Skeletal muscle cell (primary cell): ENCODE measurements at regions not wholly inside any gene's neighbourhood (a gene's known extent, or its start where the extent isn't known, plus 50 kb on each side); places are given as distances from the start of the nearest gene placed in this dataset.

Source experiments
- DNase-seq: peaks from one replicate; pipeline ENCODE4 v3.0.0-alpha.2; 2010; ENCODE audit warnings: low read depth
- H3K4me3 ChIP-seq: 2 replicates; pipeline ENCODE4 v1.5.1; 2011; ENCODE audit warnings: low read depth, mild to moderate bottlenecking, control low read depth, low read length, moderate library complexity

DNA sequence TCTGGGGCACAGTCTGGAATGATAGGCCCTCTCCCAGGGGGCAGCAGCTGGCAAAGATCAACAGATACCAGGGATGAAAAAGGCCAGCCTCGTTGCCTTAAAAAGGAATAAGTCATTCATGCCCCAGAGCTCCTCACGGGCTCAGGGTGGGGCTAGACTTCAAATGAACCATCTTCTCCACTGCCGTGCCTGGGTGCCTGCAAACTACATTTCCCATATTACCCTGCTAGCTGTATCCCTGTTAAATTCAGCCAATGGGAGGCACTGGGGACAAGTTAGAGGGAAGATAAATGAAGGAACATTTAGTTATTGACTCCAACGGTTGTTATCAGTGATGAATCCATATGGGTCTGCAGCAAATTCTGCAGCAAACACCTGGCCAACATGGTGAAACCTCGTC is 101.2 kb upstream of the CYYR1 start:
- no peak overlapping the region for H3K4me3 ChIP-seq
- no peak for DNase-seq

DNA sequence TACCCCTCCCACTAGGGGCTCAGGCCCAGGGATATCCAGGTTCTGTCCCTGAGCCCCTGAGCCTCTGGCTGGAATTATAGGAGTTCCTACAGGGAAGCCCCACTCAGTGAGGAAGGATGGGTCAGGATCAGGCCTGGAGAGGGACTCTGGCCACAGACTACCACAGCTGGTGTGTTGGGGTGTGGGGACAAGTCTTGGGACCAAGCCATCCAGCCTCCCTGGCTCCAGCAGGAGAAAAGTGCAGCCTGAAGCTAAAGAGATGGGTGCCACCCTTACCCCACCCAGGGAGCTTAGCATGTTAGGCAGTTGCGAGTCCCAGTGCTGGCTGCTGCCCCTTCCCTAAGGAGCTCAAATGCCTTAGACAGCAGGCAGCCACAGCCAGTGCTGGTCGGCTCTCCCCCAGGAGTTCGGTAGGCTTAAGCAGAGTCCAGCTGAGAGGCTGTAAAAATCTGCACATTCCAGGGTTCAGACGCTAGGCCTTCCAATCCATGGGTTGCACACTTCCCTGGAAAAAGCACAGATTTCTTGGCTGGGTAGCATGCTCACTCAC is 96.2 kb upstream of the CYYR1 start:
- DNase-seq: no peak
- no peak overlapping the region for H3K4me3 ChIP-seq

- no peak overlapping the region for H3K4me3 ChIP-seq
- no peak for DNase-seq
Measured at GRCh38 chr21:26659757-26660156, 86.7 kb upstream of the CYYR1 start.

DNA sequence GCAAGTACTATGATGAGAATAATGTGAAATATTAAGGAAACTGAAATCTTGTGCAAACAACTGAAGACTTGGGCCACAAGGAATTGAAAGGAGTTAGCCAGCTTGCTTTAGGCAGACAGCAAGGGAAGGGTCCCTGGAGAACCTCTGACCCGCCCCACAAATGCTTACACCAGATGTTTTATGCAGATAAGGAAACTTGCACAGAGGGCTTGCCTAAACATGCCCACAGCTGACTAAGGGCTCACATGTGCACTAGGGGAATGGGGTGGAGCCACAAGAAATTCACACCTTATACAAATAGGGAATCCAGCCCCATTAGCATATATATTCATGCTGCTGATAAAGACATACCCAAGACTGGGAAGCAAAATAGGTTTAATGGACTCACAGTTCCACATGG is 86.1 kb upstream of the CYYR1 start:
- no peak overlapping the region for H3K4me3 ChIP-seq
- DNase-seq: no peak

- DNase-seq: no peak
- H3K4me3 ChIP-seq: no peak overlapping the region
Measured at GRCh38 chr21:26655460-26655859, 82.4 kb upstream of the CYYR1 start.

GRCh38 chr21:26653430-26653829 is 80.3 kb upstream of the CYYR1 start:
- H3K4me3 ChIP-seq: no peak overlapping the region
- no peak for DNase-seq

DNA sequence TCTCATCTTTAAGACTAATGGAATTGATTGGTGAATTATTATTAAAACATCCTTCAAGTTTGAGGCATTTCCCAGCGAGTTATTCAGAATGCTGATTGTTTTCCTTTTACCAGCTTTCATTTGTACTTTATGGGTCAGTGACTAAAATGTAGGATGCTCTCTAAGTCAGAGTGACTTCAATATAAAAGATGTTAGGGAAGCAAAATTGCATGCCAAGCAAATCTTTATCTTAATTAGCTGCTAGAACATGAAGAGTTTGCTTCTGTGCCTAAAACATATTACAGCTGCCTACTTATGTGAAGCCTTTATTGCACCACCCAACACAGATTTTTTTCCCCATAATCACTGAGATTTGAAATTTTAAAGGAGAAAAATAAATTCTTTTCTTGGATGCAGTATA is 79.8 kb upstream of the CYYR1 start:
- DNase-seq: no peak

GRCh38 chr21:26641062-26641461 is 68.0 kb upstream of the CYYR1 start:
- H3K4me3 ChIP-seq: no peak overlapping the region
- DNase-seq: no peak

More for the DNA sequence above, 79.8 kb upstream of the CYYR1 start:
- H3K4me3 ChIP-seq: no peak overlapping the region

DNA sequence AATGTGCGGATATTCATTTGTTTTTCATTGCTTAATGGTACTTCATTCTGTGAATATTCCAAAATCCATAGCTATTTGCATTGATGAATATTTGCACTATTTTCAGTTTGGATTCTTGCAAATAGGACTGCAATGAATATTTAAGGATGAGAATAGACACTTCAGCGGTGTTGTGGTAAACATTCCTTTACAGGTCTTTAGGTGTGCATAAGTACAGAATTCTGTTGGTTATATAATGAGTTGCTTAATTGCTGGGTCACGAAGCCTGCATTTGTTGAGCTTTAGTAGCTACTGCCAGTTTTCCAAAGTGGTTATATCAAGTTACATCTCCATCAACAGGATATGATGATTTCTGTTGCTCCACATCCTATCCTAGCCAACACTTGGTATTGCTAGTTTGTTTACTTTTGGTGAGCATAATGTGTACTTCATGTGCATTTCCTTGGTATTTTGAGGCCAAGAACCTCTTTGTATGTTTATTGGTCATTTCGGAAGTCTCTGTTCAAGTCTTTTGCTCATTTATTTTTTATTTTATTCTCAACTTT is 64.2 kb upstream of the CYYR1 start:
- no peak for DNase-seq

GRCh38 chr21:26635681-26636080 is 62.6 kb upstream of the CYYR1 start:
- no peak overlapping the region for H3K4me3 ChIP-seq
- no peak for DNase-seq

More for the DNA sequence above, 64.2 kb upstream of the CYYR1 start:
- no peak overlapping the region for H3K4me3 ChIP-seq

DNA sequence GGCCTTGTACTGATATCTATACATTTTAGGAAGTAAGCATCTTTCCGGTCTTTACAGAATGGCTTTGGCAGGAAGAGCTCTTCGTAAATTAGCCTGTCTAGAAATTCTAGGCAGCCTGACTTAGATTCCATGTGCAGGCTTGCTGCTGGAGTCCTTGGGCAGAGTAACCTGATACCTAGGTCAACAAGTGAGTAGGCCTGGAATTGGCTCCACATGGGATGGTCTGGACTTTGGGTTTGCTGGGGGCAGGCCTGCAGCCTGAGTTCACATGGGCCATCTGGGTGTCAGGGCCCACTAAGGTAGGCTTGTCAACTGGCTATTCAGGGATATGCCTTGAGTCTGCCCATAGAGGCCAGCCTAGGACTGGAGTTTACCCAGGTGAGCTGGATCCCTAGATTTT is 59.6 kb upstream of the CYYR1 start:
- no peak overlapping the region for H3K4me3 ChIP-seq
- no peak for DNase-seq

DNA sequence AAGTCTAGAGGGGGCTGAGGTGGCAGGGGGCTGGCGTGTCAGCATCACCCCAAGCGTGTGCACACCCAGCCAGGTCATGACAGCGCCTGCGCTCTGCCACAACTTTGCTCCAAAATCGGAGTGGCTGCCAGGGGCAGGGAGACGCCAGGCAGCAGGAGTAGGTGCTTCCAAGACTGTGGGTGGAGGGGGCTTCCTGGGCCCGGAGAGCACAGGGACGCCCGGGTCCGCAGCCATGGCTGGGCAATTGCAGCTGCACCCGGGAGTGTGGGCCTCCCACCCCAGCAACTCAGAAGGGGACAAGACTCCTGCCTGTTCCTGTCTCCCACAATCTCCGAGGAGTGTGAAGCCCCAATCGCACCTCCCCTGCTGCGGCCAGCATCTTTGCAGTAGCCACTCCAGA is 53.1 kb upstream of the CYYR1 start:
- no peak overlapping the region for H3K4me3 ChIP-seq
- no peak for DNase-seq

DNA sequence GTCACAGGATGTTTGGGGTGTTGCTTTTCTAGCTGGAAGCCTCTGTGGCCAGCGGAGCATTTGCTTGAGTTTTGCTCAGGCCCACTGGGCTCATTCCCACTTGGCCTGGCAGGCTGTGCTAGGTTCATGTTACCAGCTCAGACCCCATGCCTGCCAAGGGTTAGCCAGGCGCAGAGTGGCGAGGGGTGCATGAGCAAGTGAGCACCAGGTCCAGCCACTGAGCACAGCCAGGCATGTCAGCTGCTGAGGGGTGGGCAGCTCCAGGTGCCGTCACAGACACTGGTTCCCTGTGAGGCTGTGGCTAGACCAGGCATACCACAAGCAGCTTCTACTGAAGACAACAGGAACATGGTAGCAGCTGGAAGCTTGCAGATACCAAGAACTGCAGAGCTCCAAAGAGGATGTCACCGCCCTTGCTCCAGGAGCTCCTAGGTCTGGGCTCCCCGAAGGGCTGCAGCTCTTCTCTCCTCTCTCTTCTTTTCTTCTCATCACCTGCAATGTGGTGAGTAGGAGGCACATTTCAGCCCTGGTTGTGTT is 52.0 kb upstream of the CYYR1 start:
- DNase-seq: no peak
- no peak overlapping the region for H3K4me3 ChIP-seq
